HG03378 (cell line): ENCODE measurements at regions not wholly inside any gene's neighbourhood (a gene's known extent, or its start where the extent isn't known, plus 50 kb on each side); places are given as distances from the start of the nearest gene placed in this dataset.

Experiments used
- ATAC-seq: cut with Tn5 transposase; IDR thresholded peaks from one replicate; pipeline ENCODE4 v1.9.1; 2021; ENCODE audit warnings: mild to moderate bottlenecking, moderate library complexity; ENCODE audit not compliant: unreplicated experiment

DNA sequence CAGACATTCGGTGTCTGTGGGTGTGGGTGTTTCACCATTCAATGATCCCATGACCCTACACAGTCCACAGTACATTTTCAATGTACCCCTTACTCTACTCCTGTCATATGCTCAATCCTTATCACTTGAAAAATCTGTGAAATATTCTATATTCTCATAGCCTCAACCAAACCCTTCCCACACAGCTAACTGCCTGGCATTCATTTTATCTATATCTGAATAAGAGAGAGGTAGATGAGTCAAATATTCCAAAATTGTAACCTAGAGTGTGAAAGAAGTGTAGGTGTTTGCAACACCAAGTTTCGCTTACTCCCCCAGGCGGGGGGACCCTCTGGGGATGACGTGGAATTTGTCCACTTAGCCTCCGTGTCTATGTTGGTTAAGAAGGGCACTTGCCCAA is 354.8 kb downstream of the ETS1 start:
- ATAC-seq = no peak

DNA sequence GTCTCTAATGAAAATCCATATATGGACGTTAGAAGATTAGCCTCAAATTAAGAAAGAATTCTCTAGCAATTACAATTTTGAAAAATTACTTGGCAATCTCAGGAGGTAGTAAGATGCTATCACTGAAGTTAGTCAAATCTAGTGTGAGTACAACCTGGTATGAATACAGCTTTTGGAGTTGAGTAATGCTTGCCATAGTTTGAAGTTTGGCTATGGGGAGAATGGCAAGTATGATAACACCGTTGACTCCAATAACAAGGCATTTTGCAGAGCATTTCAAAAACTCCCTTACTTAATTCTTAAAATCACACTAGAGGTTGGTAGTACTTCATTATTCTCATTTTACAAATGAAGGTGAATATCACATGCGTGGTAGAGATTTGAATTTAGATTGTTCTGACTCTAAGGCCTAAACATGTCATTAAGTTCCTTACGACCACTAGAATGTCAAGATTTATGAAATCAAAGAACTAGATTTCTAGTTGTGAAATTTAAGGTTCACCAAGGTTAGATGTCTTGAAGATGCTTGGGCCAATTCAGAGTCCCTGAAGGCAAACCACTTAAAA is 355.4 kb downstream of the ETS1 start:
- ATAC-seq = no peak

DNA sequence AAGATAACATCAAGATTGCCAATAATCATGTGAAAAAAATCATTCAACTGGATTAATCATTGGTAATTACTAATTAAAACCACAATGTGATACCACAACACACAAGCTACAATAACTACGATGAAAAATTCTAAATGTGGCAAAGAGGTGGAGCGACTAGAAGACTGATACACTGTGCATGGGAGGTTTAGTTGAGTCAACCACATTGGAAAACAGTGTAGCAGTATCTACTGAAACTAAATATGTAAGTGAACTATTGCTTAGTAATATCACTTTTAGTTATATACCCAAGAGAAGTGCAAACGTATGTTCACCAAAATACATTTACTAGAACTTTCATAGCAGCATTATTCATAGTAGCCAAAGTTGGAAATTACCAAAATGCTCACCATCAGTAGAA is 359.9 kb downstream of the ETS1 start:
- ATAC-seq = no peak

DNA sequence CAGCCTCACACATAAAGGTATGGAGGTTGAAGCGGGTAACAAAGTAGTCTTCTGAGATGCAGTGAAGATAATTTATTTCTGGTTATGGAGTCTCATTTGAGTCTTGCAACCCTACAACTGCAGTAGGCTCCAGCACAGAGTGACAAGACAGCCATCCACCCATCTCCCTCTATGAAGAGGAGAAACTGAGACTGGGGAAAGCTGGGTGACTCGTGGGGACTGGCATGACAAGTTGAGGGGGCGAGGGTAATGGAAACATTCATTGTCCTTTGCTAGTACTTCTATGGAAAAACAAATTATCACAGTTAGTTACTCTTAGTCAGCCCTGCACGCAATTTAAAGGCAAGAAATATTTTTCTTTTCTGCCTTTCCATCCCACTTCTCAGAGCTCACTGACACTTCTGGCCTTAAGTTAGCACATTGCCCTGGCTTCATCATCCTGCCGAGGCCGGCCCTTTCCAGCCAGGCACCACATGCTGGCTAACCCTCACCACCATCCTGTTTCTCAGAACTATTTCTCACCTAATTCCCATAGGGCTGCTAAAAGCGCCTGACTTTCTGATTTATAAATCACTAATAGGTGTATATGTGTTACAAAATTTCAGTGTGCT is 361.1 kb downstream of the ETS1 start:
- ATAC-seq = no peak

DNA sequence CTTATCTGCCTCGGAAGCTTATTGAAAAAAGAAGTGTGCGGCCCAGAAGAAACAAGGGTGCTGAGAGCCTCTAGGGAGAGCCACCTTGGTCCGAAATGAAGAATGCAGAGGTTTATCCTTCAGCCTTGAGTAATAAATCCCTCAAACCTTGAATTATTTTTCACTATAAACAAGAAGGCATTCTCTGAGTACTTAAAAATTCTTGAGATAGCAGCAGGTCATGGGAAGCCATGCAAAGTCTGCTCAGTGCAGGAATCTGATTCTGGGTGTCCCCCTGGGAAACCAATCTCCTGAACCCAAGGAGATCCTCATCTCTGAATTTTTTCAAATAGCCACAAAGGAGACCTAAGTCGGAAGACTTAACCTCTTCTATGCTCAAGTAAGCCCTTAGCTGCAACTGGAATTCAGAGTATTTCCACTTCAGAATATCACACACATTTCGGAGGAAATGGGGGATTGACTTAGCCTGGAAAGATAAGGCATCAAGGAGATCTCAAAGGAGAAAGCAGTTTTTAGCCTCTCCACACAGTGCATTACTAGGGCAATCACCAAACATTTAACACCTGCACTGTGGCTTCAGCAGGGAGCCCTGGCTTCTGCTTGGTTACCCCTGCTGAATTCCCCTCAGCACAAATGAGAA is 365.0 kb downstream of the ETS1 start:
- no peak for ATAC-seq

DNA sequence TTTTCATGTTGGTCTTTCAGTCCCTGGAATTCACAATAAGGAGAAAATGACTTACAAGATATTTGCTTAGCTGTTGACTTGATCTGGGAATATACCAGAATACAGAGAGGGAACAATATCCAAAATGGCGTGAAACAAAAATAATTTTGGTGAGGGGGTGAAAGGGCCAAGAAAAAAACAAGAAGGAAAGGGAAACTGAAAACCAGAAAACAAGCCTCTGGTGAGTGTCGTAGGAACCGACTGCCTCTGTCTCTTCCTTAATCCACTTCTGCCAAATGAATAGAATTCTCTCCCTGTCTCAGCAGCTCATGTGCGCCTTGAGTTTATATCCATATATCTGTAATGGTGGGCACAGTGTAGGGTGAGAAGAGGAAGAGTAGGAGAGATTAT is 367.6 kb downstream of the ETS1 start:
- ATAC-seq = no peak

DNA sequence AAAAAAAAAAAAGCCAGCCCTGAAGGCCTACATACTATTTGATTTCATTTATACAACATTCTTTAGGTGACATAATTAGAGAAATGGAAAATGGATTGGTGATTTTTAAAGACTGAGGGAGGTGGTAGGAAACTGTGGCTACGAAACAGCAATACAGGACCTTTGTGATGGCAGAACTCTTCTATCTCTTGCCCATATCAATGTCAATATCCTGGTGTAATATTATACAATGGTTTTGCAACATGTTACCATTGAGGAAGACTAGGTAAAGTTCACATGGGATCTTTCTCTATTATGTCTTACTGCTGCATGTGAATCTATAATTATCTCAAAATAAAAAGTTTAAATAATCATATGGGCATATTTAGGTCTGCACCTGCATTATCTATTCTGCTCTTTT is 371.2 kb downstream of the ETS1 start:
- no peak for ATAC-seq

DNA sequence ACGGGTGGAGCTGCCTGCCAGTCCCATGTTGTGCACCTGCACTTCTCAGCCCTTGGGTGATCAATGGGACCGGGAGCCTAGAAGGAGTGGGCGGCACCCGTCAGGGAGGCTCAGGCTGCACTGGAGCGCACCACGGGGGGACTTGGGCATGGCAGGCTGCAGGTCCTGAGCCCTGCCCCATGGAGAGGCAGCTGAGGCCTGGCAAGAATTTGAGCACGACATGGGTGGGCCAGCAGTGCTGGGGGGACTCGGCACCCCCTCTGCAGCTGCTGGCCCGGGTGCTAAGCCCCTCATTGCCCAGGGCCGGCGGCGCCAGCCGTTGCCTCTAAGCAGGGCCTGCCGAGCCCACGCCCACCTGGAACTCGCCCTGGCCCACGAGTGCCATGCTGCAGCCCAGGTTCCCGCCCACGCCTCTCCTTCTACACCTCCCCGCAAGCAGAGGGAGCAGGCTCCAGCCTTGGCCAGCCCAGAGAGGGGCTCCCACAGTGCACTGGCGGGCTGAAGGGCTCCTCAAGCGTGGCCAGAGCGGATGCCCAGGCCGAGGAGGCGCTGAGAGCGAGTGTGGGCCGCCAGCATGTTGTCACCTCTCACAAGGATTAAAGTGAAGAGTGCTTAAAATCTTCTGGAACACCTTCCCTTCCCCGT is 372.0 kb downstream of the ETS1 start:
- no peak for ATAC-seq

DNA sequence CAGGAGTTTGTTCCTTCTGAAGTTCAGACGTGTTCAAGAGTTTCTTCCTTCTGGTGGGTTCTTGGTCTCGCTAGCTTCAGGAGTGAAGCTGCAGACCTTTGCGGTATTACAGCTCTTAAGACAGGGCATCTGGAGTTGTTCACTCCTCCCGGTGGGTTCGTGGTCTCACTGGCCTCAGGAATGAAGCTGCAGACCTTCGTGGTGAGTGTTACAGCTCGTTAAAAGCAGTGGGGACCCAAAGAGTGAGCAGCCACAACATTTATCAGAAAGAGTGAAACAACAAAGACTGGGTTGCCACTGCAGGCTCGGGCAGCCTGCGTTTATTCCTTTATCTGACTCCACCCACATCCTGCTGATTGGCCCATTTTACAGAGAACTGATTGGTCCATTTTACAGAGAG is 373.1 kb downstream of the ETS1 start:
- no peak for ATAC-seq

DNA sequence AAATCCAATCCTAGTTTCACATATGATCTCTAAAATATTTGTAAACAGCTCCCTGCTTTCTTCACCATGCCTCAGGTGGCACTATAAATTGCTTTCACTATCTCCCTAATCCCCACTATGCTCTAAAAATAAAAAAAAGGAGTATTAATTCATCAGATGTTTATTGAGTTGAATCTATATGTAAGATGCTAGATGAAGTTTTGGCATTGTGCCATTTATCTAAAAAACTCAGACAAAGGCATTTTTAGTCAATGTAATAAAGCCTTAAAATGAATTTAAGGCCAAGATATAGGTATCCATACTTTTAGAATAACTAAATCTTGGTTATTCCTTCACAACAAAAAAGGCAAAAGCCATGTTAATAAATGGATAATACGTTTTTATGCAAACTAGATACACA is 373.9 kb downstream of the ETS1 start:
- ATAC-seq = no peak

DNA sequence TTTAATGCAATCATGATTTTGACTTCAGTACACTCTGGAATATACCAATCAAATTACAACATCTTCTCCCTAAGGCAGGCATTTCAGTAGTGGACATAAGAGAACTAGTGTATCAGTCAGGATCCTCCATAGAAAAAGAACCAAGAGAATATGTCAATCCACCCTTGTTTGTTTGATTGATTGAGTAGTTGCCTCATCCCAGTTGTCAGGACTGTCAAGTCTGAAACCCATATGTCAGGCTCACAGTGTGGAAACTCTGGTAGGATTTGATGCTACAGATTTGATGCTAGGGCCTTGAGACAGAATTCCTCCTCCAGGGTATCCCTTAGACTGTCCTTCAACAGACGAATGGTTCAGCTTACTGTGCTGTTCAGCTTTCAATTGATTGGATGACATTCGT is 375.0 kb downstream of the ETS1 start:
- no peak for ATAC-seq

DNA sequence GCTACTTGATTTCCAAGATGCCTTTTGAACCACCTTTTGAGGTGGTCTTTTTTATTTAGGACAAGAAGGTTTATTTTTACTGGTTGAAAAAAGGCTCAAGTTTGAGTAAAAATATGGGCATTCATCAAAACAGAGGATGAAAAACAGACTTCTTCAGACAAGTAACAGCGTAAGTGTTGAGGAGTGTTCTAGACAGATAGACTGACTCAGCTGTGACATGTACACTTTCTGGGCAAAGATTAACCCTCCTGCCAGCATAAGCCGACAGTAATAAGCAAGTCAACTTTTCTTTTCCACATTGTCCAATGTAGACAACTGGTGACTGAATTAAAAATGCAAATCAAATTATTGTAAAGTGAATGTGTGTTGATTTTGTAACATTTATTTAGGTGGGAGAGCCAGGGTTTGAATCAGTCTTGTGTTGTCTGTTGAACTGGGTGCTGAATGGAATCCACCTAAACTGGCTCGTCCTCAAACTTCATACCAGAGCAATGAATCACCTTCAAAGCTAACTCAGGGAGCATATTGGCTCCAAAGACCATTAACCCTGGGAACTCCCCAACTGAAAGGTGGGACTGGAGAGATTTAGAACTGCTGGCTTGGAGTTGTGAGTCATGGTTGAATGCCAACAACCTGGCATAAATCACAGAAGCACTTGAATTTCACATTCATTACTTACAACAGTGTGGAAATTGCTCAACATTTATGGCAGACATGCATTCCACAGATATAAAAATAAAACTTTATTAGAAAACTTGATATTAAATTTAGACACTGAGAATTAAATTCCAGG is 377.0 kb downstream of the ETS1 start:
- no peak for ATAC-seq

DNA sequence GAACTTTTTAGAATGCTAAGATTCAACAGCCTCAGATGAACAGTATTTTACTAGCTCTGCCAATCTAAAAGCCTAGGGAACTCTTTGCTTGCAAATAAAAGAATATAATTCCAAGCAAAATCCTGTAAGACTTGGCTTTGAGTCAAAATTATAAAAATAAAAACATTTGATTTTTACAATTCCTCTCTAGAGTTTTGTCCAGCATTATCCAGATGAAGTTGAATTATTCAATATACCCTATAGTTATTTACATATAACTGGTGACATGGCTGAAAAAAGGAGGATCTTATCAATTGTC is 378.3 kb downstream of the ETS1 start:
- no peak for ATAC-seq

DNA sequence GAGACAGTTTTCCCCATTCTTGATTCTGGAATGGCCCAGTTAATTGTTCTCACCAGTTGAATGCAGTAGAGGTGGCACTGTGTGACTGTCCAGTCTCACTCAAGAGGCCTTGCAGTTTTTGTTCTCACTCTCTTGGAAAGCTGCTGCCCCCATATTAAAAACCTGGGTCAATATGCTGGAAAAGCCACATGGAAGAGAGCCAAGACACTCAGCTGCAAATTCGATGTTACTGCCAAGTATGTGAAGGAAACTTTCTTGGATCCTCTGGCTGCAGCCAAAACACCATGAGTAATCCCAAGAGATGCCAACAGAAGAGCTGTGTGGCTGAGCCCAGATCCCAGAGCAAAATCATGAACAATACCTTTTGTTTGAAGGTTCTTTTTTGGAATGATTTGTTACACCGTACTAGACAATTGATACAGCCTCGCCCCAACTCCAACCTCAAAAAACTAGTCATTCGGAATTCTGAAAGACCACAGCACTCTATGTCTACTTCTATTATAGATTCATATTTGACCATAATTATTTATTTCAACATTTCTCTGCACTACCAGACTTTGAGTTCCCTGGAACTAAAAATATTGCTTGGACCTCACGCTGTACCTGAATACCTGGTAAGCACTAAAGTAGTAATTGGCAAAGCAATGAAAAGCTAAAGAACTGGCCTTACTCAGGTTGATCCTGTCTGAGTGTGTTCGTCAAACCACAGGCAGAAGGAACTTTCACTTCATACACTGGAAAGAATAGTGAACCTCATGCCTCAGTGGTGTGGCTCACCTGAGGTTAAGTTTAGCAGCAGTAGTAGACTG is 378.8 kb downstream of the ETS1 start:
- ATAC-seq = no peak

DNA sequence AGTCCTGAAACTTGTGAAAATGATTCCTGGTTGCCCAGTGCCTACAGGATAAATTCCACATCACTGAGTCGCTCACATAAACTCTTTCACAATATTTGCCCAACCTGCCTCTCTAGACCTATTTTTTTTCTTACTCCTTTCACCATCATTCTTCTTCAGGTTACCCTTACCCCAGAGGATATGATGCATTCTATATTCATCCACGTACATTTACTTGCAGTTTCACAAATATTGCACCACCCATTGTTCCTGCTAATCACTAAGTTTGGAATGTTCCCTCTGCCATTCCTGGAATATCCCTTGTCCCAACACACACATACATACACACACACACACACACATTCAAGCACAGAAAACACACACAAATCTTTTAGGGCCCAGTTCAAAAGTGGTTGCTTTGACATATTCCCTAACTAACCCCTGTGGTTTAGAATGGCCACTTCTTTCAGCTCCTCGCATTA is 379.5 kb downstream of the ETS1 start:
- ATAC-seq = no peak

DNA sequence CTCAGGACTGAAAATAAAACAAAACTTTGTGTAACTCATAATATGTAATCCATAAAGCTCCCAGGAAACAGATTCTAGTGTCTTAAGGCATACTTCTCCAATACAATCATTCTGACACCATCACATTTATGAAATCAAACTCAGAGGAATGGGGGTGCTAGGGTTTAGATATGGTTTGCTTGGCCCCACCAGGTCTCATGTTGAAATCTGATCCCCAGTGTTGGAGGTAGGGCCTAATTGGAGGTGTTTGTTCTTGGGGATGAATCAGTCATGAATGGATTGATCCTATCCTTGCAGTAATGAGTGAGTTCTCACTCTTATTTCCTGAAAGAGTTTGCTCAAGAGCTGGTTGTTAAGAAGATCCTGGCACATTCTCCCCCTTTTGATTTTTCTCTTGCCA is 380.9 kb downstream of the ETS1 start:
- no peak for ATAC-seq

DNA sequence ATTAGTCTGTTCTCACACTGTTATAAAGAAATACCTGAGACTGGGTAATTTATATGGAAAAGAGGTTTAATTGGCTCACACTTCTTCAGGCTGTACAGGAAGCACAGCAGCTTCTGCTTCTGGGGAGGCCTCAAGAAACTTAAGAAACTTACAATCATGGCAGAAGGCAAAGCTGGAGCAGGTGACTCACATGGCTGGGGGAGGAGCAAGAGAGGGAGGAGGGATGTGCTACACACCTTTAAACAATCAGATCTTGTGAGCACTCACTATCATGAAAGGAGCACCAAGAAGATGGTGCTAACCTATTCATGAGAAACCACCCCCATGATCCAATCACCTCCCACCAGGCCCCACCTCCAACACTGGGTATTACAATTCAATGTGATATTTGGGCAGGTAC is 381.6 kb downstream of the ETS1 start:
- no peak for ATAC-seq

DNA sequence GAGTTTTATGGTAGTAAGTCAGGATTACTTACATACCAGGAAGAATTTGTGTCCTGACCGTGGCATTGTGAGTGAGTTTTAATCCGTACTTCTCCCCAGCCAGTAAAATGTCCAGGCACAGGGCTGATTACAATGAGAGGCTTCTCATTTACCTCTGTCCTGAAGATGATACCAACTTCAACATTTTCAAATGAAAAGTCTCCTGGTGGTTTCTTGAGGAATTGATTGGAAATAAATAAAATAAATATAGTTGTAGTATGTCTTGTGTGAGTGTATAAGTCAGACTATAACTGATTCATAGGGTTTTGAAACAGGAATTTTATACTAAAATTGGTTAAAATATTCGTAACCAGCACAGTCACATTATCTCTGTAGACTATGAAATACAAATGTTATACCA is 382.5 kb downstream of the ETS1 start:
- no peak for ATAC-seq

DNA sequence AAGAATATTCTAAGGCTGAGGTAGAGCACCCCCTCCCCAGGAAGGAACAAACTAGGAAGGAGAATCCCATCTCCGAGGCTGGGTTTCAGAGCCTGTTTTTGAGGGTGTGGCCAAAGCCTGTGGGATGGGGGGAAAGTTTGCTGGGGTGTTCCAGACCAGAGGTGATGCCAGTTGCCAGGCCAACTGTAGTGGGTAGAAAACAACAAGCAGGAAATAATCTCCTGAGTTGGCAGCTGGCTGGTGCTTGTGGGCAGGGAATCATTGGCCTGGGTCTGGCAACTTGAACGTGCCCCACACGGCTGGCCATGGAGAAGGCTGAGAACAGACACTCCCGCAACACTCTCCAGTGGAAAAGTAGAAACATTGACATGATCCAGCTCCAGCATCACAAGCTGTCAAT is 385.6 kb downstream of the ETS1 start:
- ATAC-seq = no peak

DNA sequence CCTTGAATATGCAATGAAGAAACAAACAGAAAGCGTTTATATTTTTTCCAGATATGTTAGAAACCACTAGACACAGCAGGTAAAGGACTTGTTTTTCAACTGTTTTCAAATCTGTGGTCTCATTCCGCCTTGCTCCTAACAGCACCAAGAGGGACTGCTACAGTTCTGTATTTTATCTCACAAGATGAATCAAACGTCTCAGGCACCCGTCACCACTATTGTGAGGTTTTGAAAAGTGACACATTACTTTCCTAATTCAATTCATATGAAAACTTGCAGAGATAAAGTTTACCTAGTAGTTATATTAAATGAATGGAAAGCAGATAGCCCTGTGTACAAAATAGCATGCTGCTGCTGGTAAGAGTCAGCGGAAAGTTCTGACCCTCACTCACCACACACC is 386.3 kb downstream of the ETS1 start:
- ATAC-seq = no peak

DNA sequence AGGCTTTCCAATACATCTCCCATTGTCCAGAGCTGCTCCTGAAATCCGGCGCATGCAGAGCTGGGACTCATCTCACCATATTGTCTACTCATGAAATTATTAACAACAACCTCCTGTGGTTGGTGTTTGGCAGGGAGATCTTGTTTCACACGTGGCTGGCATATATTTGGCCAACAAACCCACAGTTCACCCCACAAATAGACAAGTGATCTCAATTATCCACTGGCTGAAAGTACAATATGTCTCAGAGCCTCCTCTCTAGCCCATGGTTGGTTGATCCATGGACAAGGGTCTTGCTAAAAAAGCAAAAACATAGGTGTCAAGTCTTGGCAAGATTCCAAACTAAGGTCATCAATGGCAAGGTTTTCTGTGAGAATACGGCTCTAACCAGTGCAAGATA is 386.9 kb downstream of the ETS1 start:
- no peak for ATAC-seq
